HG03196 (cell line): ENCODE measurements at regions not wholly inside any gene's neighbourhood (a gene's known extent, or its start where the extent isn't known, plus 50 kb on each side); places are given as distances from the start of the nearest gene placed in this dataset.
"Not testable (repeated sequence)": the region's sequence is repeated elsewhere in the genome, so short reads cannot be mapped to it uniquely, and the experiment has no call there.

Experiments used
- ATAC-seq: cut with Tn5 transposase; IDR thresholded peaks from one replicate; pipeline ENCODE4 v1.9.1; 2021; ENCODE audit not compliant: unreplicated experiment

DNA sequence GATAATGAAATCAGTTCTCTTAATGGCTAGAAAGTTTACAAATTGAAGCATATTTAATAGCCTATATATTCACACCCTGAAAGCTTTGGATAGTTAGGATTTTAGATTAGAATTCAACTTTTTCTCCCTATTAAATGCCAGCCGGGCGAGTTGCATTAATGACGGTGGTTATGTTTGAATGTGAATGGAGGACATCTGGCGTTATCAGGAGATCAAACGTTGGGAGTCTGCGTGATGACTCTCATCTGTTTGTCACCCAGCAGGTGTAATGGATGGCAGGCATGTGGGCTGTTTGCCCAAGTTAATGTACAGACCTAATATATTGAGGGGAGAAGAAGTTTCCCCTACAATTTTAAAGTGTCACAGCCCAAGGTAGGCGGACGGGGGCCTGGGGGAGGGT lies 1227.7 kb upstream of the WWC1 start:
- ATAC-seq: no peak

DNA sequence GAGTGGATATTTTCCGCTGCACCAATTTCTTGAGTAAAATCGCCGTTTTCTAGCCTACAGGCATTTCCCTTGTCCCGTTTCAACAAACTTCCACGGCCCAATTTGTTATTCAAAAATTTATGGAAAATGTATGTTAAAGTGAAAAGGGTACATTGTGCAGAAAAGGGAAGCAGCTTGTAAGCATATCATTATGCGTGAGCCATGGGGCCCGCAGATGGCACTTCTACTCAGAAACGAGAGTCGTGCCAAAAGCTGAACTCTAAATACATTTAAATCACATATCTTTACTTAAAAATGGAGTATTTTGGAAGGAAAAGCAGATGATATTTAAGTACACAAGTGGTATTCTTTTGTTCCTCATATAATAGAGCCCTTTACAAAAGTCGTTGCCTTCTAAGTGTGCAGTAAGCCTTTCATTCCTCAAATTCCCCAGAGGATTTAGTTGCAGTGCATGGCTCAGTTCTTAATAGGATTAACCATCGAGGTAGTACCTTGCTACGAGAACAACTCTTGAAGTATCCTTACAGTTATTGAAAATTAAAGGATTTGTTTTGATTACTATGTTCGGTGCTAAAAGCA lies 1227.2 kb upstream of the WWC1 start:
- ATAC-seq: no peak

DNA sequence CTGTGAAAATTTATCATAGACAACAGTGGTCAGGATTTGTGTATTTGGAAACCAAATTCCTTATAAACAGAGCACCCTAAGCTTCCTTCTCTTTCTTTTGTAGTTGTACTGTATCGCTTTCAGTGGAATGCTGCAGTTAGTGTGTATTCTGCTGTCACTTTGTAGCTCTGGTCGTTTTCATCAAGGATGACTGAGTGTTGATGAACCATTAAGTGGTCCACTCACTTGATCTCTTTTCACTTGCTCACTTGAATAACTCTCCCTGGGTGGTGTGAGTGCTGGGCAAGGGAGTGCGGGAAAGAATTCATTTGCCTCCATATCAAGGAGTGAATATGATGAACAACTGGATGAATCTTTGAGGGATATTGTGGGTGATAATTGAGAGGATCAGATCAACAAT lies 1225.7 kb upstream of the WWC1 start:
- ATAC-seq: no peak

DNA sequence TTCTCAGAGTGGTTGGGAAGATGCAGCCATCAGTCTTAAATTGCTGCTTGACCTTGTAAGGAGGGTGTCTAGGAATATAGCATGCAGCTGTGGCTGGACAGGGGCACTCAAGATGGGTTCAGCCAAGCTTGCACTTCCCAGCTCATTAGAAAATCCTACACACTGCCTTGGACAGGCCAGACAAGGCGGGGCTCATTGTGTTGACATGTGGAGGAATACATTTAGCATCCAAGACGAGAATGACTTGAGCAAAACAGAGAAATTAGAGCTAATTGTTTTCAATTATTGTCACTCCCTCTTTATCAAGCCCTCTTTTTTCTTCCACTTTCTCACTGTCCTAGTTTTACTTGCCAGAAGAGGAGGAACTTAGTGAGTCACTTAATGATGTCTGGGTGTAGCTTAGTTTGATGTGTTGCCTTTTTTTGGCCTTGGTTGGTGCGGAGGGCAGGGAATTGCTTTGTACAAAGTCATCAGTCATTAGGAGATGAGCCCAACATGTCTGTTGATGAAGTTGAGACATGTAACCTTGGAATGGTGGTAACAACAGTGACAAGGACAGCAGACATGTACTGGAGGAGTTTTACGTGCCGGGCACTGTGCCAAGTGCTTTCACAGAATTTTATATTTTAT lies 1219.3 kb upstream of the WWC1 start:
- no peak for ATAC-seq

DNA sequence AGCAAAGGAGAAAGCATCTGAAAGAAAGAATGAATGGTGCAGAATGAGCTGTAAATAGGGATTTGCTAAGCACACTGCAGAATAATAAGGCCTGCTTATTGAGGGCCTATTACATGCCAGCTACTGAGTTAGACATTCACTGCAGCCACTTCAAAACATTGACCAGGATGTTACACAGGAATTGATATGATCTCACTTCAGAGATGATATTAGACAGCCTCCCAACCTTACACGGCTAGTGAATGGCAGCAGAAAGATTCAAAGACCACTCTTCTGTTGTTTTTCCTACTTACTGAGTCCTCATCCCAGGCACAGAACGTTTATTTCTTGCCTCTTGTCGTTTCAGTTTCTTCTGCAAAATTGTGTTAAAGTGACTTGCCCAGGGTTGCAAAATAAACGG lies 1209.9 kb upstream of the WWC1 start:
- ATAC-seq: no peak

DNA sequence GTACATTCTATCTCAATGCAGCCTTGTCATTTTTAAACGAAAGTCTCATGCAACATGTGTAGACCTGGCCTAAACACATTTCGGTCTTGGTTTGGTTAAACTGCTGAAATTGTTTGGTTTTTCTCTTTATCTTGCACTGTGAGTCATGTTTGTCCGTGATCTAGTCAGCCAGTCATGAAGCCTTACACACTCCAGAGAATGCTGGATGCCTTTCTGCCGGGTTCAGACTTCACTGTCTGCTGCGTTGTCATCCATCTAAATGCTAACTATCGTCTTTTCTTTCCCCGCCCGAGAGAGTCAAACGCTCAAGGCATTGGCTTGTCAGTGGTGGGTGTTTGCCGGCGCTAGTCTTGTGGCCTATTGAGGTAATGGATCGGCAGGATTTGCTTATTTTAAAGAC lies 1194.6 kb upstream of the WWC1 start:
- no peak for ATAC-seq

DNA sequence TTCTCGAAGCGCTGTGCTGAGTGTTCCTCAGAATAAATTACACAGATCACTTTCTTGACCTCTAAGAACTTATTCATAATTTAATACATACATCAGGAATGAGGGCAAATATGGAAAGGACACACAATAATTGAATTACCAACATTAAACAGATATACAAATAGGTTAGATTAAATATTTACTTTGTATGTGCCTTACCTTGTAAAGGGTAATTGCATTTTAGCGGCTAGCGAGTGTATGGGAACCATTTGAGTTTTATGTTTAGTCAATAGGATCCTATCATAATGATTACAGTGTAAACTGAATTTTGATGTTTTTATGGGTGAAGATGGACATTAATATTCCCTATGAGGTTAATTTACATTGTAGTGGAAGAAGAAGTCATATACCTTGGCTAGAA lies 1187.1 kb upstream of the WWC1 start:
- no peak for ATAC-seq

DNA sequence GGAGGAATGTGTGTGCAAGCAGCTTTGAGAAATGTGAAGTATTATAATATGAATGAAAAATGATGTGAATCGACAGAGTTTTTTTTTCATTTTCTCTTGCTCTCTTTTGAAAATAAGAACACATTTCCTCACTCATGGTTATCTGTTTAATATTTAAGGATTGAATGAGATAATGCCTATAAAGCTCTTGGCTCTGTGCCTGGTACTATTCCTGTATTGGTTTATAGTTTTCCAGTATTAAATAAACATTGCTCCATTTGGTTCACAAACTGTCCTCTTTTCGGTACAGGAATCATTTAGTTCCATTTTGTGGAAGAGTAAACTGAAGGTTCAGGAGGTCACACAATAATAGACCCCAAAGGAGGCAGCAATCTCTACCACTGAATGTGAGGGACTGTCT lies 1185.5 kb upstream of the WWC1 start:
- ATAC-seq: no peak

DNA sequence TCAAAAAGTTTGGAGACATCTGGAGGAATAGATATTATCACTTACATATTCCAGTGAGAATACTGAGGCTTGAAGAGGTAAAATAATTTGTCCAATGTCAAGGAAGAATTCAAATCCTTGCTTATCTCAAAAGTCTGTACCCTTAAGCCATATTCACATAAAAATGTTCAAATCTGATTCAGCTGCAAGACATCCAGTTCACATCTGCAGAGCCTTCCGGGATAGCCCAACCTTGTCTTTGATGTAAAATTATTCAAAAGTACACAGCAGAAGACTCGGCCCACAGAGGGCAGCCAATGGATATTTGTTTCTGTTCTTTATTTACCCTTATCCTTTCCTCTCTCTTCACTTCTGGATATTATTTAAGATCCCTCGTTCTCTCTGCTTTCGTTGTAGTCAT lies 1183.8 kb upstream of the WWC1 start:
- ATAC-seq: no peak

DNA sequence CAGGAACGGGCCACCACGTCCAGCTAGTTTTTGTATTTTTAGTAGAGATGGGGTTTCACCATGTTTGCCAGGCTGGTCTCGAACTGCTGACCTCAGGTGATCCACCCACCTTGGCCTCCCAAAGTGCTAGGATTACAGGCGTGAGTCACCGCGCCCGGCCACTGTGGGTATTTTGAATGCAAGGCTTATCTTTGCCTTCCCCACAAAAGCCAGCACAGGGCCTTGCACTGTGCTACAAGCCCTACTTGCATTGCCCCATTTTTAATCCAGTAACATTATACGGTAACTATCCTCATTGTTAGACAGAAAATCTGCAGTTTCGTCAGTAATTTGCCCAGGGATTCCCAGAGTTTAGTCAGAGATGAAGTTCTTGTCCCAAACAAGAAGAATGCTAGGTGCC lies 1183.2 kb upstream of the WWC1 start:
- ATAC-seq: not testable (repeated sequence)

DNA sequence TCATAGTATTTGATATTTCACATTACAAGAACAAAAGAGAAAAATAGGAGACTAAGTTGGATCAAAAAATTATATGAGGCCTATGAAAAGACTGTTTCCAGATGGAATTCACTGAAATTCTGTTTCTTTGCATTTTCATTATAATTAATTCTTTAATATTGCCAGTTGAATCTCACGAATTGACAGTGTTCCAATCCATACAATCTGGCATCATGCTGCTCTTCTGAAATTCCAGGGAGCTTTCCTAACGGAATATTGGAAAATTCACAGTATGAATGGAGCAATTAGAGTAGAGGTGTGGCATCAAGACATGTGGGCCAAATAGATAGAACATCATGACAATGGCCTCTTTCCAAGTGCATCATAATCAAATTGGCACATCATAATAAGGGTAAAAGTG lies 1178.9 kb upstream of the WWC1 start:
- no peak for ATAC-seq

DNA sequence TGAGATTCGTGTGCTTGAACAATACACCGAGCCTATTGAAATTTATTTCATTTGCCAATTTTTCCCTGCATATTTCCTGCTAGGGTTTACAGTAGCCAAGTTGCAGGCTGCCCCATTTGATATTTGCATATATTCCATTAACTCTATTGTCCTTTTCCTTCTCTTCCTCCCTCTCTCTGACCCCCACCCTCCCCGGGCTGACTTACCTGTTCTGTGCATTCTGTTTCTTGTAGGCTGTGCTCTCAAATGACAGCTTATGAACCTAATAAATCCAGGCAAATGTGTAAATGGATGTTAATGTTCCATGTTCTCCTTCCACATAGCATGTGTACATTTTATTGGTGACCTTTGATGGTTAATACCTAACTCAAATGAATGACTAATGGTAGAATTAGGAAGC lies 1169.2 kb upstream of the WWC1 start:
- no peak for ATAC-seq

DNA sequence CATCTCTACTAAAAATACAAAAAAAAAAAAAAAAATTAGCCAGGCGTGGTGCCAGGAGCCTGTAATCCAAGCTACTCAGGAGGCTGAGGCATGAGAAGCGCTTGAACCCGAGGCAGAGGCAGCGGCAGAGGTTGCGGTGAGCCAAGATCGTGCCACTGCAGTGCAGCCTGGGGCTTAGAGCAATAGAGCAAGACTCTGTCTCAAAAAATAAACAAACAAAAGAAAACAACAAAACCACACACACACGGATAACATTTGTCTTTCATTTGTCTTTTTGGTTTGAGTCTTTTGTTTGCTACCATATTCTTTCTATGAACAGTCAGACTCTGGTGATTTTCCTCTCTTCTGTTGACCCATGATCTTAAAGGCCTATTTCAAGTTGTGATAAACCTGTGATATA lies 1168.3 kb upstream of the WWC1 start:
- no peak for ATAC-seq

DNA sequence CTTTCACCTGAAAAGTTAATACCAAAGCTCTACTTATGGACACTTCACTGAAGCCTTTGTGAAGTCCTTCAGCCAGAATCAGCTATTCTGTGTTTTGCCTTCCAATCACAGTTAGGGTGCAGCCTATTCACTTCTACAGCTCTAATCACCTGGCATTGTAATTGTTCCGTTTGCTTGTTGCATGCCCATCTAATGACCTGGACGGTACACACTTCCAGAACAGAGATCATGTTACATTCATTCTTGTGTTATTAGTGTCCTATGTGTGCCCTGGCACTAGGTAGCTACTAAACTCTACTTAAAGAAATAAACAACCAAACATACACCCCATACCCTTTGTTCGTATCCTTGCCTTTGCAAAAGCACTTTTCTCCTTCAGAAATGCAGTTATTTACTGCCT lies 1162.9 kb upstream of the WWC1 start:
- no peak for ATAC-seq

DNA sequence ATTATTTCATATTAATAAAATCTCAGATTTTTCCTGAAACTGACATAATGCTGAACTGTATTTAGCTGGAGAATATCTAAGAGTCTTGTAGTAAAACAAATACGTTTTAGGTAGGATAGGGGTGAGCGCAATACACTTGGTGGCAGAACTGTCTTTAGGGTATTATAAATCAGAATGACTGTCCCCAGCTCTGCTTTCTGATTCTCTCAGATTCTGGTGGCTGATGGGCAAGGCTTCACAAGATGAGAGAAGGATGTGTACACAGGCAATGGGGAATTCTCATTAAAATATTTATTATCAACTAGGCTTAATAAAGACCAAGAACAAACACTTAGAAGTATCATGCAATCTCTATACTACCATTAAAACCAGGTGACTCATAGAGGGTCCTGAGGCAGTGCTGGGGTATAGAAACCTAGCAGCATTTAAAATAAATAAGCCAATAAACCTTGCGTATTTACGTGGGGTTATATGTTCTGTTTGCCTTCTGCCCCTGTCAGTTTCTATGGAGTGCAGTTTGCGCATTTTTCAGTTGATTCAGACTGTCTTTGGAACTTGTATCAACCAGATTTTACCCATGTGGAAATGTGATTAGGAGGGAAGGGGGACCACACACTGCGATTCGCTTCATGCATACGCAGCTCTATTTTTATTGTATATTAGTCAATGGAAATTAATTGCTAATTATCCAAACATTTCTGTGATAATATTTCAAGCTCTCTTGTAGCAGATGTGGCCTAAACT lies 1150.7 kb upstream of the WWC1 start:
- ATAC-seq: no peak

DNA sequence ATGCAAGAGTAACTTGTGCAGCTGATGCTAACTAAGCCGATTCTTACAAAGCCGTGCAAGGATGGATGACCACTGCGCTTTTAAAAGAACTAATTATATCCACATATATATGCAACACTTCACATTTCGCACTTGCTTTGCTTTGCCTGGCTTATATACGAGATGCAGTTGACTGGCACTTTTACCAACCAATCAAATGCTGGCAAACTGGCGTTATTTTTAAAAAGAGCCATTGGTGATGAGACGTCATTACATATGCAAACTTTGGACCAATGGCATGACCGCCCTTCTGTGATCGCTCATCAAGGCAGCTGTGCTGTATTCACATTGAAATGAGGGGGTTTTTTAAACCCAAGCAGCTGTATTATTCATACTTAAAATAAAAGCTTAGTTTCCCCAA lies 1147.7 kb upstream of the WWC1 start:
- no peak for ATAC-seq

DNA sequence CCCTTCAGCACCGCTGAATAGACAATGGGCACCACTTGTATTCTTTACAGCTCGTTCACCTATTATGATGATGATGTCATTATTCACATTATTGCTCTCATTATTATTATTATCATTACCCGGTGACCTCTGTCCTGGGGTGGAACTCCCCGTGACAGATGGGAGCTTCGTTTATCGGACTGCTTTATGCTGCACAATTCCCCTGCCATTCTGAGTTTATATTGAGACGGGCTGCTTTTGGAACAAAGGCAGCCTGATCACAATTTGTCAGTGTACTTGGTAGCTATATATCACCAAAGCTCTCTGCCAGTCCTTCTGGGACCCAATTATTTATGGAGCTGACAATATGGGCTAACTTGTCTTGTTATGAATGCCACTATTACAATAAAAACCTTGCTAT lies 1145.6 kb upstream of the WWC1 start:
- ATAC-seq: no peak

DNA sequence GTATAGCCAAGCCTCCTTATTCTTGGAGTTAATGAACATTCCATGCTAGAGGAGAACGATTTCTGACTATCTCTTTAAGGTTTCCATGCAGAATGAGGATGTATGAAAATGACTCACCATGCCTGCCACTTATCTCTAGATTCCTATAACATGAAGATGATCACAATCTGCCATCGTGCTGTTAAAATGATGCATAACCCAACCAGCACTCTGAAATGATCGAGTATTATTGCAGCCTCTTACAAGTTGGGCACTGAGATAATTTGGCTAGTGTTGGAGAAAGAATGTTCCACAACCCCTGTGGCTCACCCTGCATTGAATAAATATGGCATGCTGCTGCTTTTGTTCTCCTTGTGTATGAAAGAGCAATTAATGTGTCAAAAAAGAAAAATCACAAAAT lies 1143.6 kb upstream of the WWC1 start:
- ATAC-seq: no peak

DNA sequence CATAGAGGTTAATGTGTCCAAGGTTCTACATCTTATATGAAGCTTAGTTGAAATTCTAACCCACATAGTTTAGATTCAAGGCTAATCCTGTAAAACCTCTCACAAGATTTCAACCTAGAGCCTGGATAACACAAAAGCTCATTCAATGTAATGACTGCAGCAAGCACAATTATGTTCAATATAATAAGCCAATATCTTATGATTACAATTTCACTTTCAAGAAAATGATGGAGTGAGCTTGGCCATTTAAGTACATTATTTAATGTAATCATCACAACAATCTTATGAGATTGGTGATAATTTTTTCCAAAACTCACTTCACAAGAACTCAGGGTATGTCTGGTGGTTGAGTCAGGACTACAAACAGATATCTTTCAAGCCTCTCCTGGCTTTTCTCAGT lies 1140.8 kb upstream of the WWC1 start:
- no peak for ATAC-seq

DNA sequence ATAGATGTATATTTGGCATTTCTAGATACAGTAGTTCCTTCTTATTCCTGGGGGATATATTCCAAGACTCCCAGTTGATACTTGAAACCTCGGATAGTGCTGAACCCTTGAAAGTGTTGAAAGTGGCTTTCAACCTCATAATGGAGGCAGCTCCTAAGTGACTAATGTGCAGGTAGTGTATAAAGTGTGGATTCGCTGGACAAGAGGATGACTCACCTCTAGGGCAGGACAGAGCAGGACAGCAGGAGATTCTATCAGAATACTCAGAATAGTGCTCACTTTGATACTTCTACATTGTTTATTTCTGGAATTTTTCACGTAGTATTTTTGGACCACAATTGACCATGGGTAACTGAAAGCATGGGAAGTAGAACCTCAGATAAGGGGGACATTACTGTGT lies 1138.9 kb upstream of the WWC1 start:
- ATAC-seq: no peak

DNA sequence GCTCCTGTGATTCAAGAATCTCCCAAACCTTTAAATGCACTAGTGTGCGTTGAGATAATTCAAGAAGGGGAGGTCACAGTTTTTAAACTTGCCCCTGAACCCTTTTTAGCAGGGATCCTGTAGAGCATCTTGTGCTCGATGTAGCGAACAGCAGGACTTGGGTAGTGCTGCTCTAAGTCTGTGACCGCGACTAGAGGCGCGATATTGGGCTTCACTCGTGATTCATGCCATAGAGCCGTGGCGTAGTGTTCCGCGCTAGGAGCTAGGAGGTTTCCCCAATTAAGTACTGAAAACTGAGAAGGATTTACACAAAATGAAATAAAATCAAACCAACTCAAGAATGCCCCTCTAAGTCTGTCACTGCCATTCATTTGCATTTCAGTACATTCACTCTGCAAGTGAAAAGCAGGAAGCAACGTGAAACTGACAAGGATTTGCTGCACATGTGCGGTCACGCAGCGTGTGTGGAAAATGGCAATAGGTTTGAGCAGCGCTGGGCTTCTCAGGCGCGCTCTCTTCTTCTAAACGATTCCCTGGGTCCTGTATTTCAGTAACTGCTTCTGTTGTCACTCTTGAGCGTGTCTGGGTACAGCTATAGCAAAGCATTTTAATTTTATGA lies 1135.9 kb upstream of the WWC1 start:
- no peak for ATAC-seq

DNA sequence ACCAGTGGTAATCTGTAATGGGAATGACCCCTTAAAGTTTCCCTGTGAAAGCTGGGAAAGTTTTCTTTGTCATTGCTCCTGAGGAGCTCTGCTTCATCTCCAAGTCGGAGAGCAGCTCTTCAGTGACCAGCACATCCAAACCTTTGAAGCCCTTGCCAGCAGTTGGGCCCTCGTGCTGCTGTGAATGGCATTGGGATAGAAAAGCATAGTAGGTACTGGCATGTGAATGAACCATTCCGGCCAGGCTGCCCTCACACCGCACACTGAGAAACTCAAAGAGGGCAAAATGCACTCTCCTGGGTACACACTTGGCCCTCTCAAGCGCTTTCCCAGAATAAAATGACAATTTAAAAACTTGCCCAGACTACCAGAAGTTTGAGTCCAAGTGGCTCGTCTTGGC lies 1135.0 kb upstream of the WWC1 start:
- ATAC-seq: no peak
